ENCODE measurements at regions not wholly inside any gene's neighbourhood (a gene's known extent, or its start where the extent isn't known, plus 50 kb on each side); places are given as distances from the start of the nearest gene placed in this dataset.

DNA sequence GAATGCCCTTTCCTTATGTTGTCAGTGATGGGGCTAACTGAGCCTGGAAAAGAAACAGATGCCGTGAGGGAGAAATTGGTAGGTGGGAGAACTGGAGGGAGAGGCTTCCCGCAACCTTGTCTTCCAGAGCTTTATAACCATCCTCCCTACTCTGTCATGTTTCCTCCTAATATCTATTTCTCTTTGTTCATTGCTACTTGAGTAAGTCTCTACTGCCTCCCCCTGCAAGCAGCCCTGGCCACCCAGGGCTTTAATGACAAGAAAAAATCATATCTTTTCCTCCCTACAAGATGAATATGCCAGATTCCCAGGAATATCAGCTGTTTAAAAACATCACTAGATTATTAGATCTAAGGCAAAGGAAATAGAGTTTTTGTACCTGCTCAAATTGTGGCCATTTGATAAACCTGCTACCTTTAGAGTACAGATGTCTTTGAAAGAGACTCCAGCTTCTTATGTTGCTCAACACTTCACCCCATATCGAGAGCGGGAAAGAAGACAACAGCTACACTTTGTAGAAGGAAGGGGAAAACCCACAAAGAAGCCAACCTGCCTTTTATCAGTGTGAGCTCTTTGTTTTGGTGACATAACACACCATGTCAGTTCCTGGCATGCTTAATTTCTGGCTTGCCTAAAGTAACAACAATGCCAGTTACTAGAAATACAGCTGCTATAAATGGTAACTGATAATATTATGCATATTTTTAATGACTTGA lies 186.6 kb upstream of the LEF1 start:
- no peak overlapping the region for H3K27ac ChIP-seq (ENCODE audit: extremely low read depth, low read depth, low read length)
- H3K4me3 ChIP-seq (ENCODE audit: low read depth, low read length), result no peak overlapping the region
- peaks cover 7% of the 10 kb centered on the region; the same call in 1 of the 2 replicates for H3K4me1 ChIP-seq (ENCODE audit: control insufficient read depth, insufficient read depth, low read length)
- no peaks in the 10 kb centered on the region for H3K36me3 ChIP-seq (ENCODE audit: control insufficient read depth in 2 of 2, insufficient read depth in 1 of 2, low read length in 2 of 2)
- H3K9me3 ChIP-seq (ENCODE audit: control insufficient read depth, insufficient read depth, low read depth, low read length), result no peaks in the 10 kb centered on the region
- no peak for TF ChIP-seq ZNF514 (tag by site-specific recombination; IDR thresholded peaks at IDR 0.05)
- TF ChIP-seq KLF1 (tag by site-specific recombination; IDR thresholded peaks at IDR 0.05), result no peak
- TF ChIP-seq, protein P1, sequence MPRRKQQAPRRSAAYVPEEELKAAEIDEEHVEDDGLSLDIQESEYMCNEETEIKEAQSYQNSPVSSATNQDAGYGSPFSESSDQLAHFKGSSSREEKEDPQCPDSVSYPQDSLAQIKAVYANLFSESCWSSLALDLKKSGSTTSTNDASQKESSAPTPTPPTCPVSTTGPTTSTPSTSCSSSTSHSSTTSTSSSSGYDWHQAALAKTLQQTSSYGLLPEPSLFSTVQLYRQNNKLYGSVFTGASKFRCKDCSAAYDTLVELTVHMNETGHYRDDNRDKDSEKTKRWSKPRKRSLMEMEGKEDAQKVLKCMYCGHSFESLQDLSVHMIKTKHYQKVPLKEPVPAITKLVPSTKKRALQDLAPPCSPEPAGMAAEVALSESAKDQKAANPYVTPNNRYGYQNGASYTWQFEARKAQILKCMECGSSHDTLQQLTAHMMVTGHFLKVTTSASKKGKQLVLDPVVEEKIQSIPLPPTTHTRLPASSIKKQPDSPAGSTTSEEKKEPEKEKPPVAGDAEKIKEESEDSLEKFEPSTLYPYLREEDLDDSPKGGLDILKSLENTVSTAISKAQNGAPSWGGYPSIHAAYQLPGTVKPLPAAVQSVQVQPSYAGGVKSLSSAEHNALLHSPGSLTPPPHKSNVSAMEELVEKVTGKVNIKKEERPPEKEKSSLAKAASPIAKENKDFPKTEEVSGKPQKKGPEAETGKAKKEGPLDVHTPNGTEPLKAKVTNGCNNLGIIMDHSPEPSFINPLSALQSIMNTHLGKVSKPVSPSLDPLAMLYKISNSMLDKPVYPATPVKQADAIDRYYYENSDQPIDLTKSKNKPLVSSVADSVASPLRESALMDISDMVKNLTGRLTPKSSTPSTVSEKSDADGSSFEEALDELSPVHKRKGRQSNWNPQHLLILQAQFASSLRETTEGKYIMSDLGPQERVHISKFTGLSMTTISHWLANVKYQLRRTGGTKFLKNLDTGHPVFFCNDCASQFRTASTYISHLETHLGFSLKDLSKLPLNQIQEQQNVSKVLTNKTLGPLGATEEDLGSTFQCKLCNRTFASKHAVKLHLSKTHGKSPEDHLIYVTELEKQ (tag by site-specific recombination; IDR thresholded peaks at IDR 0.05; ENCODE audit: borderline replicate concordance), result no peak
- TF ChIP-seq, protein P2, sequence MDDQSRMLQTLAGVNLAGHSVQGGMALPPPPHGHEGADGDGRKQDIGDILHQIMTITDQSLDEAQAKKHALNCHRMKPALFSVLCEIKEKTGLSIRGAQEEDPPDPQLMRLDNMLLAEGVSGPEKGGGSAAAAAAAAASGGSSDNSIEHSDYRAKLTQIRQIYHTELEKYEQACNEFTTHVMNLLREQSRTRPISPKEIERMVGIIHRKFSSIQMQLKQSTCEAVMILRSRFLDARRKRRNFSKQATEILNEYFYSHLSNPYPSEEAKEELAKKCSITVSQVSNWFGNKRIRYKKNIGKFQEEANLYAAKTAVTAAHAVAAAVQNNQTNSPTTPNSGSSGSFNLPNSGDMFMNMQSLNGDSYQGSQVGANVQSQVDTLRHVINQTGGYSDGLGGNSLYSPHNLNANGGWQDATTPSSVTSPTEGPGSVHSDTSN (CRISPR knock-in tag; IDR thresholded peaks at IDR 0.05), result no peak
- TF ChIP-seq ZNF239 (tag by site-specific recombination; IDR thresholded peaks at IDR 0.05), result no peak
- no peak for TF ChIP-seq ZNF610 (tag by site-specific recombination; IDR thresholded peaks at IDR 0.05; ENCODE audit: borderline replicate concordance)
- no peak for TF ChIP-seq ZNF792 (tag by site-specific recombination; IDR thresholded peaks at IDR 0.05)
- TF ChIP-seq ZNF776 (tag by site-specific recombination; IDR thresholded peaks at IDR 0.05; ENCODE audit: borderline replicate concordance), result no peak
- no peak for TF ChIP-seq ZNF785 (tag by site-specific recombination; IDR thresholded peaks at IDR 0.05)
- no peak for TF ChIP-seq ZNF214 (tag by site-specific recombination; IDR thresholded peaks at IDR 0.05; ENCODE audit: borderline replicate concordance)
- no peak for TF ChIP-seq SCRT2 (tag by site-specific recombination; IDR thresholded peaks at IDR 0.05)
- TF ChIP-seq ZBTB7A (tag by site-specific recombination; IDR thresholded peaks at IDR 0.05; ENCODE audit: low read depth), result no peak
- TF ChIP-seq ZNF530 (tag by site-specific recombination; IDR thresholded peaks at IDR 0.05; ENCODE audit: low read depth), result no peak
- TF ChIP-seq RBAK (tag by site-specific recombination; IDR thresholded peaks at IDR 0.05), result no peak
- TF ChIP-seq SP3 (tag by site-specific recombination; IDR thresholded peaks at IDR 0.05), result no peak
- TF ChIP-seq, protein P3, sequence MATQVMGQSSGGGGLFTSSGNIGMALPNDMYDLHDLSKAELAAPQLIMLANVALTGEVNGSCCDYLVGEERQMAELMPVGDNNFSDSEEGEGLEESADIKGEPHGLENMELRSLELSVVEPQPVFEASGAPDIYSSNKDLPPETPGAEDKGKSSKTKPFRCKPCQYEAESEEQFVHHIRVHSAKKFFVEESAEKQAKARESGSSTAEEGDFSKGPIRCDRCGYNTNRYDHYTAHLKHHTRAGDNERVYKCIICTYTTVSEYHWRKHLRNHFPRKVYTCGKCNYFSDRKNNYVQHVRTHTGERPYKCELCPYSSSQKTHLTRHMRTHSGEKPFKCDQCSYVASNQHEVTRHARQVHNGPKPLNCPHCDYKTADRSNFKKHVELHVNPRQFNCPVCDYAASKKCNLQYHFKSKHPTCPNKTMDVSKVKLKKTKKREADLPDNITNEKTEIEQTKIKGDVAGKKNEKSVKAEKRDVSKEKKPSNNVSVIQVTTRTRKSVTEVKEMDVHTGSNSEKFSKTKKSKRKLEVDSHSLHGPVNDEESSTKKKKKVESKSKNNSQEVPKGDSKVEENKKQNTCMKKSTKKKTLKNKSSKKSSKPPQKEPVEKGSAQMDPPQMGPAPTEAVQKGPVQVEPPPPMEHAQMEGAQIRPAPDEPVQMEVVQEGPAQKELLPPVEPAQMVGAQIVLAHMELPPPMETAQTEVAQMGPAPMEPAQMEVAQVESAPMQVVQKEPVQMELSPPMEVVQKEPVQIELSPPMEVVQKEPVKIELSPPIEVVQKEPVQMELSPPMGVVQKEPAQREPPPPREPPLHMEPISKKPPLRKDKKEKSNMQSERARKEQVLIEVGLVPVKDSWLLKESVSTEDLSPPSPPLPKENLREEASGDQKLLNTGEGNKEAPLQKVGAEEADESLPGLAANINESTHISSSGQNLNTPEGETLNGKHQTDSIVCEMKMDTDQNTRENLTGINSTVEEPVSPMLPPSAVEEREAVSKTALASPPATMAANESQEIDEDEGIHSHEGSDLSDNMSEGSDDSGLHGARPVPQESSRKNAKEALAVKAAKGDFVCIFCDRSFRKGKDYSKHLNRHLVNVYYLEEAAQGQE (tag by site-specific recombination; IDR thresholded peaks at IDR 0.05), result no peak
- no peak for TF ChIP-seq SETDB1 (IDR thresholded peaks at IDR 0.05; ENCODE audit: insufficient read length, low read length)
- TF ChIP-seq, protein P4, sequence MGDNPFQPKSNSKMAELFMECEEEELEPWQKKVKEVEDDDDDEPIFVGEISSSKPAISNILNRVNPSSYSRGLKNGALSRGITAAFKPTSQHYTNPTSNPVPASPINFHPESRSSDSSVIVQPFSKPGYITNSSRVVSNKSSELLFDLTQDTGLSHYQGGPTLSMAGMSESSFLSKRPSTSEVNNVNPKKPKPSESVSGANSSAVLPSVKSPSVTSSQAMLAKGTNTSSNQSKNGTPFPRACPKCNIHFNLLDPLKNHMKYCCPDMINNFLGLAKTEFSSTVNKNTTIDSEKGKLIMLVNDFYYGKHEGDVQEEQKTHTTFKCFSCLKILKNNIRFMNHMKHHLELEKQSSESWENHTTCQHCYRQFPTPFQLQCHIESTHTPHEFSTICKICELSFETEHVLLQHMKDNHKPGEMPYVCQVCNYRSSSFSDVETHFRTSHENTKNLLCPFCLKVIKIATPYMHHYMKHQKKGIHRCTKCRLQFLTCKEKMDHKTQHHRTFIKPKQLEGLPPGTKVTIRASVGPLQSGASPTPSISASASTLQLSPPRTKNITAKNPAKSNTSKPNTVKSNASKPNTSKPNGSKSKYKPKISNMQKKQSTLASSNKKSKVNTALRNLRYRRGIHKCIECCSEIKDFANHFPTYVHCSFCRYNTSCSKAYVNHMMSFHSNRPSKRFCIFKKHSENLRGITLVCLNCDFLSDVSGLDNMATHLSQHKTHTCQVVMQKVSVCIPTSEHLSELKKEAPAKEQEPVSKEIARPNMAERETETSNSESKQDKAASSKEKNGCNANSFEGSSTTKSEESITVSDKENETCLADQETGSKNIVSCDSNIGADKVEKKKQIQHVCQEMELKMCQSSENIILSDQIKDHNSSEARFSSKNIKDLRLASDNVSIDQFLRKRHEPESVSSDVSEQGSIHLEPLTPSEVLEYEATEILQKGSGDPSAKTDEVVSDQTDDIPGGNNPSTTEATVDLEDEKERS (tag by site-specific recombination; IDR thresholded peaks at IDR 0.05), result no peak
- ChIA-PET POLR2A (no interaction called here), CTCF (interaction anchor here (0.7 to 1.0 kb wide), 2 partner anchors 23 to 29 kb away, joined by 3 read pairs; no protein-coding TSS in a partner anchor)
